Right renal pelvis (tissue), 4 donors: ENCODE measurements at regions not wholly inside any gene's neighbourhood (a gene's known extent, or its start where the extent isn't known, plus 50 kb on each side); places are given as distances from the start of the nearest gene placed in this dataset.
"Not testable (repeated sequence)": the region's sequence is repeated elsewhere in the genome, so short reads cannot be mapped to it uniquely, and the experiment has no call there.

Source experiments
- DNase-seq, 4 donors: peaks; one replicate each; pipeline ENCODE4 v3.0.0-alpha.2; 2013; ENCODE audit warnings: low read depth in 4 of 4, low spot score in 3 of 4, missing footprints in 1 of 4

DNA sequence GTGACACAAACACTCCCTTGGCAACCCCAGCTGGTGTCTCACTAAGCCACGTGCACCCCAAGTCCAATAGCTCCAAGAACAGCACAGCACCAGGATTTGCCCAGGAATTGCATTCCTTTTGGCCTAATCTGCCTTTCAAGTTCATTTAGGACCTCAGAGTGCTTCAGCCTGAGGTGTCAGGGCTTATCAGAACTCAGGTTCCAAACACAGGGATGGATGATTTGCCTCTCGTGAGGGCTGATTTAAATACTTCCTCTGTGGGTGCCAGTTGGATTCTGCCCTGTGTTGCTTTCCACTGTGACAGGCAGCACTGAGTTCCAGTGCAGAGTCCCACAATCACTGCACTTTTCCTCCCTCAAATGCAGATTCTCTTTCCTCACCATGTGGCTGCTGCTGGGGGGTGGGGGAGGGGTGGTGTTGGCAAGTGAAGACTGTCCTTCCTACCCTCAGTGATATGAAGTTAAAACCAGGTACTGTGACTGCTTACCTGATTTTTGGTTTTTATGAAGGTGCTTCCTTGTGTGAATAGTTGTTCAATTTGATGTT, 204.3 kb upstream of the STAC start:
- DNase-seq: no peak

DNA sequence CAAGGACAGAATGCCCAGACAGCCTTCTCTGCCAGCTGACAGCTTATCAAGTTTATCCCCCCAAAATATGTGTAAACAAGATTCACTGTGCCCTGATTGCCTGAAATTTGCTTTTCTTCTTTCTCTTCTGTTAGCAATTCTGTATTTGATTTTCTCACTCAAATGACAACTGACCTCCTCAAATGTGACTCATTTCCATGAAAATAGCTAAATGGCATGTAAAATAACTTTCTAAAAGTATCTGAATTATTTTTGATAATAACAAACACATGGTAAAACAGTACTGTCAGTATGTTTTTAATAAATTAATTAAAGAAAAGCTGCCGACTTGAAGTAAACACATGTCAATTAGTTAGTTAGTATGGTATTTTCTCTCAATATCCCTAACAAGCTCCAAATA, 202.3 kb upstream of the STAC start:
- DNase-seq: no peak

DNA sequence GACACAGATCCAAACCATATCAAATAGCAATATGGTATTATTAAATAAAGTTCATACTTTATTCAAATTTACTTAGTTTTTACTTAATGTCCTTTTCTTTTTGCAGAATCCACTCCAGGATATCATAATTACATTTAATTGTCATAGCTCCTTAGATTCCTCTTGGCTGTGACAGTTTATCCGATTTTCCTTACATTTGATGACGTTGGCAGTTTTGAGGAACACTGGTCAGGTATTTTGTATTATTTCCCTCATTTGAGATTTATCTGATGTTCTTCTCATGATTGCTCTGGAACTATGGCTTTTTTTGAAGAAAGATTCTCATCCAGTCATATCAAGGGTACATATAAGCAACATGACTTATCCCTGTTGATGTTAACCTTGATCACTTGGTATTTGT, 198.3 kb upstream of the STAC start:
- DNase-seq: no peak

DNA sequence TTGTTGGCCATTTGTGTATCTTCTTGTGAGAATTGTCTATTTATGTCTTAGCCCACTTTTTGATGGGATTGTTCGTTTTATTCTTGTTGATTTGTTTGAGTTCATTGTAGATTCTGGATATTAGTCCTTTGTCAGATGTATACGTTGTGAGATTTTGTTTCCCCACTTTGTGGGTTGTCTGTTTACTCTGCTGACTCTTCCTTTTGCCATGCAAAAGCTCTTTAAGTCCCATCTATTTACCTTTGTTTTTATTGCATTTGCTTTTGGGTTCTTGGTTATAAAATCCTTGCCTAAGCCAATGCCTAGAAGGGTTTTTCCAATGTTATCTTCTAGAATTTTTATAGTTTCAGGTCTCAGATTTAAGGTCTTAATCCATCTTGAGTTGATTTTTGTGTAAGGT, 193.1 kb upstream of the STAC start:
- DNase-seq: not testable (repeated sequence)

DNA sequence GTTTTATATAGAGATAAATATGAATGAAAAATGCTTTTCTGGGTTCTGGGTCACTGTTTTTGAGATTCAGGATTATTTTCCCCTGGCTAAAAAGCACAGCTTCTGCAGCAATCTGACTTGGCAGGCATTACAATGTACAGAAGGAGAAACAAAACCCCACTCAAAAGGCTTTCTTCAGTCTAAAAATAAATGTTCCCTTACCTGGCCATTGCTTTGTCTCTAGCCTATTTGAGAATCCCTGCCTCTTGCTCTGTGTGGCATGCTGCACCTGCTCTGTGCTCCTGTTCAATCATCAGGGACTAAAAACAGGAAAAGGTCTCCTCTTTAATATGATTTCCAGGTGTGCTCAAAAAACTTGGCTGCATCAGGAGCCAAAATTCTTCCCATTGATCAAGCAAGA, 187.4 kb upstream of the STAC start:
- no peak for DNase-seq

DNA sequence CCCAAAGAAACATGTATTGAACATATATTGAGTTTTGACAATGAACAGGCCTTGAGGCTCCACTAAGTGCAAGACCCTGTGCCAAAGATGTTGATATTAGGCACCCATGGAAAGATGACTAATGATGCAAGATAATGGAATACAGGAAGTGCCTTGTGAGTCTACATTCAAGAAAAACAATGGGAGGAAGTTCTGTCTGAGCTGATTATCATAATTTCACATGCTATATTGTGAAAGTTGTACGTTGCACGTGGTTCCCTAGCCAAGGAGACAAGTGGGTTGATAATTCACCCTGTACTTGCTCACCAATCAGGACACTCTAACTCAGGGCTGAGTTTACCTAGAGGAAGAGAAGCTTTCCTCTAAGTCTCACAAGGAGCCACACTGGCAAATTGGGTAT, 186.9 kb upstream of the STAC start:
- DNase-seq: no peak

DNA sequence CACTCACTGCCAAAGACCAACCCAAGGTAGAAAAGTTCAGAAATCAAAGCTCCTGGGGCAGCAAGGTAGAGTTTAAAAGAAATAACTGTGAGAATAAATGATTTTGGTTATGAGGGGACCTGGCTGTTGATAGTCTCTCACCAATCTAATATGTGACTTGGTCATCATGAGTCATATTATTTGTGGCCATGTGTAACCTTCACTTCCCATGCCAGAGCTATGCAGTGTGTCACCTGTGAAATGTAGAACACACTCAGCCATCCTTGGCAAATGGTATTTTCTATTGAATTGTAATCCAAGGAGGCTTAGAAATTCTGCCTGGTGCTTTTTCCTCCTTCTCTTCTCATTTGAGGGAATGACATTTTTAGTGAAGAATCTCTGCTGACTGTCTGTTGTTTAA, 184.2 kb upstream of the STAC start:
- no peak for DNase-seq

DNA sequence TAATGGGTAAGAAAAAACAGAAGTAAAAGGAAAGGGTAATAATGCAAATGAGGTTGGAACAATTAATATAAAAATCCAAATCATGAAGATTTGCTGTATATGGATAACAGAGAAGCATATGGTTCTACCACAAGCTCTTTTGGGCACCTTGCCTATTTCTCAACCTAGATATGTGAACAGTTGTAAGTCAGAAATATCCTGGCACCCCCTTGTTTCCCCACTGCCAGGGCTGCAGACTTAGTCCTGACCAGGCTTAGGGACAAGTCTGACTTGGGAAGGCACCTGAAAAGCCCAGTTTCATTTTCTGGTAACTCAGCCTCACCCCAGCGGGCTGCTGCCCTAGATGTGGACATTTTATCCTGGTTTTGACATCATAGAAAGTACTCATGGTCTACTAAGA, 183.2 kb upstream of the STAC start:
- DNase-seq: no peak

DNA sequence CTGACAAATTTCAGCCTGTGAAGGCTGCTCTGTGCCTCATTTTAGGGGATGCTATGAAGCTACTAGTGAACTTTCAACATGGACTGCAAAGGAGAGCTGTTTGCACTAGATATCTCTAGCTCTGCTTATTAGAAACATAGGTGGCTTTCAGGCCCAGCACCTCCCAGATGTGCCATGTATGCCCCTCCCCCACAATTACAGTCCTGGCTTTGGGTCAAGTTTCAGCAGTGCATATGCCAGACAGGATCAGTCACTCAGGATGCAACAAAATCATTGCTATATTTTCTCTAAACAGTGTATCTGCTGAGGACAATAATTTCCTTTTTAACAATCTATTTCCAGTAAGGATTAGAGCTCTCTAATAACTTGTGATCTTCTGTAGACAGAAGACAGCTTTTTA, 178.8 kb upstream of the STAC start:
- no peak for DNase-seq

DNA sequence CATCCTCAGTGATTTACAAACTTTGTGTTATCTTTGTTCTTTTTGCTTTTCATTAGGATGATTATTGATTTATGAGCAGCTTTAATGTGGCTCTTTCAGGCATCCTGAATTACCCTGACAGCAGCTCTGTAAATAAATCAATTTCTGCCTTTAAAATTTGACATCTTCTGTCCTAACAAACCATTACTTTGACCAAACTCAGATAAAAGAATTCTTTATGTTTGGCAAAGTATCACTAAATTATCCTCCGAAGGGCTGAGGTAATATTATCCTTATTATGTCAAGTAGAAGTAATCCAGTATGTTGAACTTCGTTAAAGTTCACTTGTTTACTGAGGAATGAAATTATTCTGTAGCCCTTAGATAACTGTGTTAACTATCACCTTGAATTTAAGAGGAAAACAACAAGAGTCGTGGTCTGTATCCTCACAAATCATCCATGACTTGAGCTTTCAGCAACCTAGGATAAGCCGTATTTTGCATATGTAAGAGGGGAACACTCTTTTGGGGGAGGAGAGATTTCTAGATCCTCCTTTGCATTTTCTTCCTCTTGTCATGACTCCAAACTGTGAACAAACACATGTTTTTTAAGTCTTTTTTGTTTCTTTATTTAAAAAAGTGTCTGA, 173.2 kb upstream of the STAC start:
- DNase-seq: no peak

DNA sequence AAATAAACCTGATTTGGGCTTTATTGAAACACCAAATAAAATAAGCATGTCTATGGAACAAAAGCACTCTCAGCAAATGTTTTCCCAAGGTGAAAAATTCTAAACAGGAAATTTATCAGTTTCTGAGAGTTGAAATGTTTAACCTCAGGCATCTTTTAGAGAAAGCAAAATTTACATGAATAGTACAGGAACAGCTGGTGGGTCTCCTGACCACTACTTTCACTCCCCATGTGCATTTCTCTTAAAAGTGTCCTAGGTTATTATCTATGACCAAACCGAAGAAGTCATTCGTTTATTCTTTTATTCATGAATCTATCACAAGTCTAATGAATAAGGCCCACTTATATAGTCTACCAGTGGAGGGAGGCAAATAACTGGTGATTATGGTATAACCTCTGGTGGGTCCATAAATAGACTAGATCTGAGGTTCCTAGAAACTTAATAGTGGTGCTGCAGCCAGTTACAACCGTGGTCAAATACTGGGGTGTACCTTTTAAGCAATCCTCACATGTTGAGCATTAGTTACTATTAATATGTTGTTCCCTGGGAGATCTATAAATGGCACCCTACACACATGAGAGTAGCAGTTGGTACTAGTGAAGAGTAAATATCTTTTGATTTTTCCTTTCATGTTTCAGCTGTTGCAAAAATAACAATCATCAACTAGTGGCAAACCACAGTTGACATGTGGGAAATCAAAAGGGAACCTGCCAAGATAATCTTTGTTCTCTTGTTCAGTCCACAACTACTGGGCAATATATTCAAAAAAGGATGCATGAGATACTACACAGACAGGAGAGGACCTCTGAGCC, 169.3 kb upstream of the STAC start:
- no peak for DNase-seq

DNA sequence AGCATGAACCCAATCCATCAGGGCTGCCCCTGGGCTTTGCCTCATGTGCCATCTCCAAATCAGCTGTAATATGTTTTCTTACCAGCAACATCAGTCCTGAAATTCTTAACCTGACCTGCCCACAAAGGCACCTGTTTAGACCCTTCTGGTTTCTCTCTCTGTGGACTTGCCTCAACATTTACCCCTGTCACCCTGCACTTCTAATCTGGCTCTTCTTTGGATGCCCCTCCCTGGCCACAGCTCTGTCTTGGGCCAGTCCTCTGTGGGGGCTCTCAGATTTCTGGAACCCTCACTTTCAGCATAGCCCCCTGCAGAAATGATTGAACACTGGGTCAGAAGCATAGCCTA, 168.7 kb upstream of the STAC start:
- no peak for DNase-seq

DNA sequence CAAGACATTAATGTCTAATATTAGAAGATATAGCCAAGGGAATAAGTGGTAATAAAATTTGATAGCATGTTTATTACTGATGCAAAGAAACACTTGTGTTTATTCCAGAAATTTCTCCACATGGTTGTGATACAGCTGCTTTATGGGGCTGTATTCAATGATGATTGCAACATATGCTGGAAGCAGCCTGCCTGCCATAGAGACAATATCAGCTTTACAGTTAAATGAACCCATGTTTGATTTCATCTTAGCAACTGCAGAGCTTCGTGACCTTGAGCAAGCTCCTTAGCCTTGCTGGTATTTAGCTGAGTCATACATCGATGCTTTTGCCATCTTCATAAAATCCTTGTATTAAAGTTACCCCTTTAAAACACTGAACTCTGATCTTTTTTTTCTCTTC, 168.1 kb upstream of the STAC start:
- no peak for DNase-seq

DNA sequence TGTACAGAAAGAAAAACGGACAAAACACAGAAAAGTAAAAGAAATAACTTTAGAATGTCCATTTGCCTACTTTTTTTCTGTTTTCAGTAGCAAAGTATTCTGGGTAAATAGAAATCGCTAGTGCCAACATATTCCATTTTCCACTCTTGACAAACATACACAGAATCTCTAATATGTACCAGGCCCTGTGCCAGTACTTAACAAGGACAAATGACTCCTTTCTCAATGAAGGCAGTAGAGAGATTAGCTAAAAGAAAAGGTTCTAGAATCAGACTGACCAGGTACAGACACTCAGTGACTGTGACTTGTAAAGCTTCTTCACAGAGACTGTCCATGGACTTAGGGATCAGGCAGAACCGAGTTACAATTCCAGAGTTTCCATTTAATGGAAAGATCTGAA, 165.8 kb upstream of the STAC start:
- DNase-seq: no peak

DNA sequence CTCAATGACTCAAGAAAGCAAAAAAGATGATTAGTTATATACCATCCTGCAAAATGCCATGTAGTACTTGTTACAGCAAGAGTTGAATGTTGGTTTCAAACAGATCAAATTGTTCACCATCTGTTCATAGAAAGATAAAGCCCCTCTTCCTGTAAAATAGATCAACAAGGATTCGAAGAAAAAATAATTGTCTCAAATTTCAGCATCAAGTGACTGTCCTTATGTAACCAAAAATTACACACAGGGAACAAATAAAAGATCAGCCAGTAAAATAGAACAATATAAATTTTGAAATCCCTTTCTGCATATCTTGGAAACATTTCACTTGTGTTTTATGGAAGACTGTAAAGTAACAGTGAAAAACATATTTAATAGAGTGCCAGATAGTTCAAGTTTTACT, 165.1 kb upstream of the STAC start:
- no peak for DNase-seq

DNA sequence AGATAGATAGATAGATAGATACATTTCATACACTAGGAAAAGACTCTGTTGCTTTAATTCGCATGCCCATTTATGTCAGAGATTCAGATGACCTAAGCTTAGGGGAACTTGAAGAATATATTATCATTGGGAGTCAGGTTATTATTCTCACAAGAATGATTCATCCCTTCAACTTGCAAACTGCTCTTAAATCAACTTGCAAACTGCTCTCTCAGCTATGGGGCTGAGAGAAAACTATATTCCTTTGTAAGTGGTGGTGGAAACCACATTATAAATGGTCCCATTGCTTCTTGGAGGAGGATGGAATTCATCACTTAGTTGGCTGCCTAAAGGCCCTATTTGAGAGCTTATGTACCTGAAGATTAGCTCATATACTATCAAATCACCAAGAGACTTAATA, 160.9 kb upstream of the STAC start:
- DNase-seq: no peak

DNA sequence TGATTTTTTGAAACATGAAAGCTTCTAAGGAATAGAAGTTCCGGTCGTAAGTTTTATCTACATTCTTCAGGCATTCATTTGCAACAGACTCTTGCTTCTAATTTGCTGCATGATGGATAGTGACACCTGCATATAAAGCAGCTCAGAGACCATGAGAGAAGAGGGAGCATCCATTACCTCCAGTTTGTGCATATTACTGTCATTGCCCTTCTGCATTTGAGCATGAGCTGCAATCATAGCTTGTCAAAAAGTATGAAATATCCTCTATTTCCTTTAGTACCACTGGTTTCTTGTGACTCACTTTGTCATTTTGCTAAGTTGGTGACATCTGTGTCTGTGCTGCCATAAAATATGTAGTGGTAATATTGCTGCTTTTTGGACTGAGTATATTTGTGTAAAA, 160.1 kb upstream of the STAC start:
- DNase-seq: no peak

DNA sequence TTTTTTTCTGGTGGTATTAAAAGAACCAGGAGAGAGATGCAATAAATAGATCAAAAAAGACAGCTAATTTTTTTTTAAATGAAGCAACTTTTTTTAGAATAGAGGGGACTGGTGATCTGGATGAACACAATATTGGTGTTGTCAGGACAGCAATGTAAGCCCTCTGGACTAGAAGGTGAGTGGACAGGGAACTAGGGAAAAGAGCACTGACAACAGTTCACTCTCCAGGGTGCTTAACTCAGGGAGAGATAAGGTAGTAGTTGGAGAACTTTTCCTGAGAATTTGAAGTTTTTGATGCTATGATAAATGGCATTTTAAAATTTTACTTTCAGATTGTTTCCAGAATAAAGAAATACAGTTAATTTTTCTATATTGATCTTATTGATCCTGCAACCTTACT, 158.3 kb upstream of the STAC start:
- DNase-seq: no peak

DNA sequence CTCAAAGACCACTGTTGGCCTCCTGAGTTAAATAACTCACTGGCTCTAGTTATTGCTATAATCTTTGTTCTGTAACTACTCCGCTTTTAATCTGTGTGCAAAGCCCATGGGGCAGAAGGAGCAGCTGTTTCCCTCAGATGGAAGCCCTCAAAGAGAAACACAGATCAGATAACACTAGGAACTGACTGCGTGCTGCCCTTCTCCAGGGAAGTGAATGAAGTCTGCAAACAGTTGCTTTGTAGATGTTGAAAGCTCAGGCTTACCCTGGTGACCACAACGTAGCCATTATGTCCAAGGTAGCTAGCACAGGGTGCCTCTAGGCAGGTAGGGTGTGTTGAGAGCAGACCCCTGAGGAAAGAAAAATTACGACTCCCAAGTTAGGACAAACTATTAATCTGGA, 152.3 kb upstream of the STAC start:
- DNase-seq: no peak

DNA sequence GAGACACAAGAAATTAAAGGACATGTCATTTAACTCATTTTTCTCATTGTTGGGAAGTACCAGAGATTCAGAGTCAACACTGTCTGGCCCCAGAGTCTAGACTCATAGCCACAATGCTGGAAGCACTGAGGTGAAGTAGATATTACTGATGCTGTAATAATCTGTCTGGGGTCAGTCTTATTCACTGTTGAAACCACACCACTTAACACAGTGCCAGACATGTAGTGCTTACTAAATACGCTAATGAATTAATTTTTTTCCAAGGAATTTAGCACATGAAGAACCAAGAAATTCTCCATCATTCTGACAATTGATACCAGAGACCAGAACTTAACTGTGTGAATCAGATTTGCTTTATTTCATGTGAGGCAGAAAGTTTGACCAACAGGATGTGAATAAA, 150.8 kb upstream of the STAC start:
- DNase-seq: no peak

DNA sequence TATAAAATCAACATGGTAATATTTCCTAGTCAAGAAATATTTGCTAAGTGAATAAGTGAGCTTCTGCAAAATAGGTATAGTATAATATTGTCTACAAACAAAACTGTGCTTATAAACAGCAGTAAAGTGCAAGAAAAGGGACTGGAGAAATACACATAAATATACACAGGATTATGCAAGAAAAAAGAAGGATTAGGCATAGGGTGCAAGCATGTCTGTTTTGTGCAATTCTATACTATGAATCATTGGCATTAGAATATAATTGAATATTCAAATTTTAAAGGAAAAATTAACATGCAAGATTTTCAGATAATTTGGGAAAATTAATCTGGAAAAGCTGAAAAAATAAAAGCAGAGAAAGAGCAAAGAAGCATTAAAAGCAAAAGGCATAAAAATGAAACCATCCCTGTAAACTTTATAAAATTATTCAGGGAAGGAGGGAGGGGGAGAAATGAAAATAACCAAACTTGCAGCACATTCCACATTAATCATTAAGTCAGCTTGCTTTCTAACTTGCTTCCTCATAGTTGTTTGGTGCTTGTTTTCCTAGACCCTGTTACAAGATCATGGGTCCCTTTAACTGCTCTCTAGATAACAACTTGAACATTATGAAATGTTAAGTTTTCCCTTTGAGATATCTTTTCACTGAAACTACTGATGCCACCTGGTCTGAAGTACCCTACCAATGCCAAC, 147.4 kb upstream of the STAC start:
- no peak for DNase-seq

DNA sequence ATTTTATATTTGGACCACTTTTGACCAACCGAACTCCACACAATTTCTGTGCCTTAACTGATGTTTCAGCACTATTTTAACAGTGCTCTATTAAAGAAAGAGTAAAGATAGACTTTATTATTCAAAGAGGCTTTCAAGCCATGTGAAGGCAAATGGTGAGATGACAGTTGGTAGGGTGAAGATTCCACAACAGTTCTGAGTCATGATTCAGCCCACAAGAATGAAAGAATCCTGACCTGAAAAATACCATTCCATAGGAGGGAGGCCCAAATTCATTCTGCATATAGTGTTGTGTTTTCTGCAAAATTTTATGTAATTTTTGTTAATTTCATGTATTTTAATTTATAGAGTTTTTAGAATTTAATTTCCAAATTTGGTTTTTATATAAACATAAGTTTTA, 135.6 kb upstream of the STAC start:
- DNase-seq: no peak
